Choroid plexus epithelial cell (primary cell): ENCODE measurements at regions not wholly inside any gene's neighbourhood (a gene's known extent, or its start where the extent isn't known, plus 50 kb on each side); places are given as distances from the start of the nearest gene placed in this dataset.
A peak's percentile ranks its signal among the peaks of the same experiment; 100 is the strongest.

Experiments
- DNase-seq: peaks from one replicate; pipeline ENCODE4 v3.0.0-alpha.2; 2010; ENCODE audit warnings: low read depth
- H3K4me3 ChIP-seq: 2 replicates; pipeline ENCODE4 v1.5.1; 2011; ENCODE audit warnings: low read depth, mild to moderate bottlenecking, control low read depth, low read length, moderate library complexity
- TF ChIP-seq, protein P1 (sequence below): conservative IDR thresholded peaks from 2 replicates; pipeline ENCODE4 v1.5.1; 2011; ENCODE audit warnings: low read depth, mild to moderate bottlenecking, control low read depth, inconsistent platforms, low read length, moderate library complexity

DNA sequence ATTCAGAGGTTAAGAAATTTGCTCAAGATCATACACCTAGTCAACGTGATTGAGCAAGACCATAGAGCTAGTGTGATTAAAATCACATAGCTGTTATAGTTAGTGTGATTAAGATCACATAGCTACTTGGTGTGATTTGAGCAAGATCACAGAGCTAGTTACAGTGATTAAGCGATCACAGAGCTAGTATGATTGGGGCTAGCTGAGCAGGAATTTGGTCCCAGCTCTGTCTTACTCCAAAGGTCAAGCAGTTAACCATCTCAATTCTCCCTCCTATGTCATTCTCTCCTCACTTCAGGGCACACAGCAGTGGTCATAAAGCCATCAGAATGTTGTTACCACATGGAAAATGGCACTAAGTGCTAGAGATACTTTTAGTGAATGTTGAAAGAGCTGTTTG is 158.2 kb downstream of the SPTSSA start:
- H3K4me3 ChIP-seq, result no peak overlapping the region
- no peak for DNase-seq
- TF ChIP-seq, protein P1, sequence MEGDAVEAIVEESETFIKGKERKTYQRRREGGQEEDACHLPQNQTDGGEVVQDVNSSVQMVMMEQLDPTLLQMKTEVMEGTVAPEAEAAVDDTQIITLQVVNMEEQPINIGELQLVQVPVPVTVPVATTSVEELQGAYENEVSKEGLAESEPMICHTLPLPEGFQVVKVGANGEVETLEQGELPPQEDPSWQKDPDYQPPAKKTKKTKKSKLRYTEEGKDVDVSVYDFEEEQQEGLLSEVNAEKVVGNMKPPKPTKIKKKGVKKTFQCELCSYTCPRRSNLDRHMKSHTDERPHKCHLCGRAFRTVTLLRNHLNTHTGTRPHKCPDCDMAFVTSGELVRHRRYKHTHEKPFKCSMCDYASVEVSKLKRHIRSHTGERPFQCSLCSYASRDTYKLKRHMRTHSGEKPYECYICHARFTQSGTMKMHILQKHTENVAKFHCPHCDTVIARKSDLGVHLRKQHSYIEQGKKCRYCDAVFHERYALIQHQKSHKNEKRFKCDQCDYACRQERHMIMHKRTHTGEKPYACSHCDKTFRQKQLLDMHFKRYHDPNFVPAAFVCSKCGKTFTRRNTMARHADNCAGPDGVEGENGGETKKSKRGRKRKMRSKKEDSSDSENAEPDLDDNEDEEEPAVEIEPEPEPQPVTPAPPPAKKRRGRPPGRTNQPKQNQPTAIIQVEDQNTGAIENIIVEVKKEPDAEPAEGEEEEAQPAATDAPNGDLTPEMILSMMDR, result no peak

DNA sequence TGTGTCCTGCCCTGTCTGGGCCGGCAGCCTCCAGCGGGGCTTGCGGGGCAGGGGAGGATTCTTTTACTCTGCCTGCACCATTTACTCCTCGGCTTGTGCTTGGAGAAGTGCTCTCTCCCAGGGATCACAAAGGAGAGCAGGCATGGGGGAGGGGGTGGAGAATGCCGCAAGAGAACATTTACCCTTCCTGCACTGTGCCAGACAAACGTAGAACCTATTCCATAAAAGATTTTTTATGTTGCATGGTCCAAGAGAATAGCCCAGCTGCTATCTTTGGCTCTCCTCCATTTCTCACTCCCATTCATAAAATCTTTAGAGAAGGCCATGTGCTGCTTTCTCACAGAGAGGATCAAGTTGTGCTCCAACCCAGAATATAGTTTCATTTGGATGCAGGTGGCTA is 159.4 kb downstream of the SPTSSA start:
- DNase-seq, result no peak
- no peak overlapping the region for H3K4me3 ChIP-seq
- TF ChIP-seq, protein P1, result no peak

DNA sequence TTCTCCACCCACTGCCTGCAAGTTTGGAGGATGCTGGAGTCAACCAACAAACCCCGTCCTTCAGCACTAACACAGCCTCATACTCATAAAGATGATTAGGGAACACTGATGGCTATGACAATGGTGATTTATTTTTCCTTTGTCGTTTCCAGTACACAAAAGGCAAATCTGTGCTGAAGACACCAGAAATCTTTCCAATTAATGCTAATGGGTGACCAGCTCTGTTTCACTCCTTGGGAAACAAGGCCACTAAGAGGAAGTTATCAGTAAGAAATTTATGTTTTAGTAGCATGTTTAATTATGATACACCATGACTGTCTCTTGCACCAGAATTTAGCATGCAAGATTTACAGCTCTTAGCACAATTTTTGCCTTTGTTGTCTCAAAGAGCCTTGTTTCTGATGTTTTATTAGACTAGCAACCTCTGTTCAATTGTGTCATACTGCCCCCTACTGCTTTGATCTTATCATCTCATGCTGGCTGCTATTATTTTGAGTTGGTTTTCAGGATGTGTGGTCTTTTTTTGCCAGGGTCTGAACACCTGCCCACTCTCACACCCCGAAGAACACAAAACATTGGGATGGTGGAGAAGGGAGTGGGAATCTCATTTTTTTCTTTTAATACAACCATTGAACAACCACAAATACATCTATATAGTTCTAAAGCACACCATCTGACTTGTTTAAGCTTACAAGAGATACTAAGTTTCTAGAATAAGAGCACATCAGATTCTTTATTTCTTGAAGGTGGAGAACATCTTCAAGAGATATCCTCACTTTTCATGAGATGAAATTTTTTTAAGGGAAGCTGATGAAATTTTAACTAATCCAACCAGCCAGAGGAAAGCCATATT is 160.9 kb downstream of the SPTSSA start:
- TF ChIP-seq, protein P1, result peak; percentile 64
- H3K4me3 ChIP-seq, result no peak overlapping the region
- DNase-seq, result peak; percentile 62

DNA sequence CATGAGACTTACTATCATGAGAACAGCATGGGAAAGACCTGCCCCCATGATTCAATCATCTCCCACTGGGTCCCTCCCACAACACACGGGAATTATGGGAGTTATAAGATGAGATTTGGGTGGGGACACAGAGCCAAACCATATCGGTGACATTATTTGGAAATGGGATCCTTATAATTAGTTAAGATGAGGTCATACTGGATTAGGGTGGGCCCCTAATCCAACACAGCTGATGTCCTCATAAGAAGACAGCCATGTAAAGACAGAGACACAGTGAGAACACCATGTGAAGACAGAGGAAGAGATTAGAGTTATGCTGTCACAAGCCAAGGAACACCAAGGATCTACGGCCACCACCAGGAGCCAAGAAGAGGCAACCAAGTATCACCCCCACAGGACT is 161.7 kb downstream of the SPTSSA start:
- TF ChIP-seq, protein P1, result no peak
- DNase-seq, result no peak
- no peak overlapping the region for H3K4me3 ChIP-seq

DNA sequence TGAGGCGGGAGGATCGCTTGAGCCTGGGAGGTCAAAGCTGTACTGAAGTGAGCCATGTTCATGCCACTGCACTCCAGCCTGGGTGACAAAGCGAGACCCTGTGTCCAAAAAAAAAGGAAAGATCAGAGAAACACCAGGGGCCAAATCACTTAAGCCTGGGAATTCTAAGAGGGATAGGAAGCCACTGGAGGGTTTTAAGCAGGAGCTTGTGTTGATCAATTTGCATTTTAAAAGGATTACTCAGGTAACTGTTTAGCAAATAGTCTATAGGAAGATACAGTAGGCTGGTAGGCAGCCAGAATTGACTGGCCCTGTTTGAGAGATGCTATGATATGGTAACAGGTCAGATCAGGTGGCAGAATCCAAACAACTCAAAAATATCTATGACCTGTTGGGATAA is 162.7 kb downstream of the SPTSSA start:
- H3K4me3 ChIP-seq, result no peak overlapping the region
- TF ChIP-seq, protein P1, result no peak

DNA sequence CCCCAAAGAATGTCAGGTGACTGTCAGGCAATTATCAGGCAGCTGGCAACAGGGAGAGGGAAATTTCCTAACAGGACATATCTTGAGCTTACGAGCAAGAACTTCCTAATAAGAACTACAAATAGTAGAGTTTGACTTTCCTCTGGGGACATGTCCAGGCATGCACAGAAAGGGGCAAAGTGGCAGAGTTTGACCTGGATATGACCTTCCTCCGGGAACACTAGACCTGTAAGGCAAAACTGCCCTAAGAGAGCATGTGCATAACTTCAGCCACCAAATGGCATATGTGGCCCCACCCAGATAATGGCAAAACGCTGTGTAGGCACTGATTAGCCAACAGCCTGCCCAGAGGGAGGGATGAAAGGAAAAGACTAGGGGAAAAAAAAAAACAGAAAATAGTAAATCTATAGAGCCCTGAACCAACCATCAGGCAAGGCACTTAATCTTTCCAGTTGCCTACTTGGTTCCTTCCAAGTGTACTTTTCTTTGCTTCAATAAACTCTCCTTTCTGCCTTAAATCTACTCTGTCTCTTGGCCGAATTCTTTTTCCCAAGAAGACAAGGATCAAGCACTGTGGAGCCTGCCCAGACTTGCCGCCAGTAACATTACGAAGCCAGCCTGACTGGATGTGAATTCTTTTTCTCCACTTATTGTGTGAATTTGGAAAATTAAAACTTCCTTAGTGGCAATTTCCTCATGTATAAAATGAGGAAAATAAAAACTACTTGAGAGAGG is 164.1 kb downstream of the SPTSSA start:
- no peak for DNase-seq
- H3K4me3 ChIP-seq, result no peak overlapping the region
- TF ChIP-seq, protein P1, result no peak

More for the DNA sequence above, 162.7 kb downstream of the SPTSSA start:
- DNase-seq, result no peak
